NCI-H524 treated with DMSO at 0.1 percent for 48 hours (cell line): ENCODE measurements at regions not wholly inside any gene's neighbourhood (a gene's known extent, or its start where the extent isn't known, plus 50 kb on each side); places are given as distances from the start of the nearest gene placed in this dataset.

Experiments
- DNase-seq: peaks from one replicate; lab custom pipeline; 2025; lab: John Stamatoyannopoulos, UW

GRCh38 chr5:91283899-91284298 lies 99.2 kb downstream of the ARRDC3 start:
- DNase-seq: no peak

- no peak for DNase-seq
Measured at GRCh38 chr5:91283326-91283725, 99.8 kb downstream of the ARRDC3 start.

GRCh38 chr5:91282210-91282609 lies 100.9 kb downstream of the ARRDC3 start:
- DNase-seq: no peak

GRCh38 chr5:91281401-91281800 lies 101.7 kb downstream of the ARRDC3 start:
- no peak for DNase-seq

- peak; percentile 67 for DNase-seq
Measured at GRCh38 chr5:91280362-91281269, 102.5 kb downstream of the ARRDC3 start.

GRCh38 chr5:91277840-91278239 lies 105.3 kb downstream of the ARRDC3 start:
- DNase-seq: no peak

GRCh38 chr5:91277093-91277626 lies 106.0 kb downstream of the ARRDC3 start:
- DNase-seq: no peak

- no peak for DNase-seq
Measured at GRCh38 chr5:91272858-91273257, 110.3 kb downstream of the ARRDC3 start.

- DNase-seq: no peak
Measured at GRCh38 chr5:91271999-91272398, 111.1 kb downstream of the ARRDC3 start.

GRCh38 chr5:91269198-91269597 lies 113.9 kb downstream of the ARRDC3 start:
- DNase-seq: no peak

GRCh38 chr5:91266184-91266705 lies 116.9 kb downstream of the ARRDC3 start:
- no peak for DNase-seq

- no peak for DNase-seq
Measured at GRCh38 chr5:91264311-91265051, 118.6 kb downstream of the ARRDC3 start.

GRCh38 chr5:91263898-91264297 lies 119.2 kb downstream of the ARRDC3 start:
- DNase-seq: no peak

GRCh38 chr5:91257301-91257700 lies 125.8 kb downstream of the ARRDC3 start:
- no peak for DNase-seq

GRCh38 chr5:91256142-91256524 lies 127.0 kb downstream of the ARRDC3 start:
- no peak for DNase-seq

- no peak for DNase-seq
Measured at GRCh38 chr5:91255396-91256141, 127.5 kb downstream of the ARRDC3 start.

GRCh38 chr5:91252916-91253315 lies 130.2 kb downstream of the ARRDC3 start:
- DNase-seq: no peak

- no peak for DNase-seq
Measured at GRCh38 chr5:91245871-91246270, 137.2 kb downstream of the ARRDC3 start.

- DNase-seq: no peak
Measured at GRCh38 chr5:91245074-91245452, 138.1 kb downstream of the ARRDC3 start.

- DNase-seq: no peak
Measured at GRCh38 chr5:91244380-91245073, 138.6 kb downstream of the ARRDC3 start.

- no peak for DNase-seq
Measured at GRCh38 chr5:91243852-91244251, 139.3 kb downstream of the ARRDC3 start.
